CD4-positive, alpha-beta T cell treated with Interleukin-4 for 1 hour (primary cell): ENCODE measurements at regions not wholly inside any gene's neighbourhood (a gene's known extent, or its start where the extent isn't known, plus 50 kb on each side); places are given as distances from the start of the nearest gene placed in this dataset.

Experiments
- DNase-seq, 2 donors: peaks; one replicate each; pipeline ENCODE4 v3.0.0-alpha.2; 2020 to 2022

- DNase-seq: no peak
These were observed 209.5 kb upstream of the TWIST2 start for GRCh38 chr2:238638100-238638981.

- DNase-seq: no peak
These were observed 208.8 kb upstream of the TWIST2 start for GRCh38 chr2:238638982-238639628.

GRCh38 chr2:238640486-238640885, 207.4 kb upstream of the TWIST2 start:
- no peak for DNase-seq

GRCh38 chr2:238642973-238643372, 204.9 kb upstream of the TWIST2 start:
- no peak for DNase-seq

GRCh38 chr2:238643400-238643907, 204.4 kb upstream of the TWIST2 start:
- no peak for DNase-seq

GRCh38 chr2:238644095-238645081, 203.5 kb upstream of the TWIST2 start:
- no peak for DNase-seq

- DNase-seq: no peak
These were observed 202.8 kb upstream of the TWIST2 start for GRCh38 chr2:238645095-238645494.

- no peak for DNase-seq
These were observed 202.2 kb upstream of the TWIST2 start for GRCh38 chr2:238645716-238646115.

GRCh38 chr2:238646281-238646680, 201.6 kb upstream of the TWIST2 start:
- no peak for DNase-seq

- DNase-seq: no peak
These were observed 201.1 kb upstream of the TWIST2 start for GRCh38 chr2:238646803-238647202.

GRCh38 chr2:238649123-238649522, 198.8 kb upstream of the TWIST2 start:
- no peak for DNase-seq

- DNase-seq: no peak
These were observed 197.9 kb upstream of the TWIST2 start for GRCh38 chr2:238649936-238650518.

GRCh38 chr2:238650536-238650935, 197.3 kb upstream of the TWIST2 start:
- DNase-seq: no peak

- no peak for DNase-seq
These were observed 196.4 kb upstream of the TWIST2 start for GRCh38 chr2:238651306-238652052.

GRCh38 chr2:238652053-238652770, 195.7 kb upstream of the TWIST2 start:
- DNase-seq: no peak

GRCh38 chr2:238652771-238653157, 195.1 kb upstream of the TWIST2 start:
- DNase-seq: no peak

- no peak for DNase-seq
These were observed 194.3 kb upstream of the TWIST2 start for GRCh38 chr2:238653431-238654109.

- no peak for DNase-seq
These were observed 193.2 kb upstream of the TWIST2 start for GRCh38 chr2:238654479-238655197.

- no peak for DNase-seq
These were observed 192.6 kb upstream of the TWIST2 start for GRCh38 chr2:238655198-238655860.
